Stomach smooth muscle (tissue), 2 donors: ENCODE measurements at regions not wholly inside any gene's neighbourhood (a gene's known extent, or its start where the extent isn't known, plus 50 kb on each side); places are given as distances from the start of the nearest gene placed in this dataset.

Experiments used
- H3K27ac ChIP-seq: one replicate; pipeline ENCODE4 v1.7.0; 2013; ENCODE audit warnings: mild to moderate bottlenecking, low read length, inconsistent platforms
- H3K27me3 ChIP-seq, 2 donors: one replicate each; pipeline ENCODE4 v1.7.0; 2013; ENCODE audit warnings: low read length in 2 of 2; ENCODE audit not compliant: insufficient read depth in 2 of 2, control insufficient read depth in 1 of 2
- H3K36me3 ChIP-seq, 2 donors: one replicate each; pipeline ENCODE4 v1.7.0; 2013; ENCODE audit warnings: low read length in 2 of 2; ENCODE audit not compliant: control insufficient read depth in 2 of 2, insufficient read depth in 2 of 2
- H3K4me1 ChIP-seq: one replicate; pipeline ENCODE4 v1.7.0; 2013; ENCODE audit warnings: low read length; ENCODE audit not compliant: control insufficient read depth, insufficient read depth
- H3K4me3 ChIP-seq, 2 donors: one replicate each; pipeline ENCODE4 v1.7.0; 2013; ENCODE audit warnings: low read length in 2 of 2
- H3K9ac ChIP-seq, 2 donors: one replicate each; pipeline ENCODE4 v1.7.0; 2013; ENCODE audit warnings: low read length in 2 of 2, mild to moderate bottlenecking in 1 of 2
- H3K9me3 ChIP-seq, 2 donors: one replicate each; pipeline ENCODE4 v1.7.0; 2013; ENCODE audit warnings: low read length in 2 of 2; ENCODE audit not compliant: control insufficient read depth in 2 of 2
- donor health status: healthy.
- donor health status: Pancreatic carcinoma.

- no peaks in the 10 kb centered on the region for H3K36me3 ChIP-seq
- H3K9ac ChIP-seq: no peak overlapping the region
- peaks cover 0 to 5% of the 10 kb centered on the region in 2 donors for H3K9me3 ChIP-seq
- H3K4me3 ChIP-seq: no peak overlapping the region
- H3K27me3 ChIP-seq: no peaks in the 10 kb centered on the region
- no peak overlapping the region for H3K27ac ChIP-seq
- H3K4me1 ChIP-seq: no peaks in the 10 kb centered on the region
Observed at GRCh38 chr5:56330806-56331205, 97.7 kb upstream of the ANKRD55 start.

GRCh38 chr5:56330167-56330566, 97.0 kb upstream of the ANKRD55 start:
- Histone ChIP-seq H3K9me3 (peaks cover 0 to 4% of the 10 kb centered on the region in 2 donors), H3K27ac (no peak overlapping the region), H3K27me3 (no peaks in the 10 kb centered on the region), H3K9ac (no peak overlapping the region), H3K4me3 (no peak overlapping the region), H3K4me1 (no peaks in the 10 kb centered on the region), H3K36me3 (no peaks in the 10 kb centered on the region)

- Histone ChIP-seq H3K36me3 (no peaks in the 10 kb centered on the region), H3K4me1 (no peaks in the 10 kb centered on the region), H3K27me3 (no peaks in the 10 kb centered on the region), H3K9me3 (no peaks in the 10 kb centered on the region), H3K9ac (no peak overlapping the region), H3K4me3 (no peak overlapping the region), H3K27ac (no peak overlapping the region)
Observed at GRCh38 chr5:56329652-56330051, 96.5 kb upstream of the ANKRD55 start.

GRCh38 chr5:56328753-56329560, 95.8 kb upstream of the ANKRD55 start:
- no peaks in the 10 kb centered on the region for H3K36me3 ChIP-seq
- no peak overlapping the region for H3K27ac ChIP-seq
- no peaks in the 10 kb centered on the region for H3K27me3 ChIP-seq
- no peaks in the 10 kb centered on the region for H3K9me3 ChIP-seq
- H3K4me1 ChIP-seq: no peaks in the 10 kb centered on the region
- no peak overlapping the region for H3K4me3 ChIP-seq
- no peak overlapping the region for H3K9ac ChIP-seq

- no peaks in the 10 kb centered on the region for H3K27me3 ChIP-seq
- no peak overlapping the region for H3K27ac ChIP-seq
- no peak overlapping the region for H3K9ac ChIP-seq
- H3K4me3 ChIP-seq: no peak overlapping the region
- no peaks in the 10 kb centered on the region for H3K36me3 ChIP-seq
- H3K9me3 ChIP-seq: no peaks in the 10 kb centered on the region
- no peaks in the 10 kb centered on the region for H3K4me1 ChIP-seq
Observed at GRCh38 chr5:56327809-56328208, 94.7 kb upstream of the ANKRD55 start.

- Histone ChIP-seq H3K4me3 (no peak overlapping the region), H3K27me3 (no peaks in the 10 kb centered on the region), H3K27ac (no peak overlapping the region), H3K4me1 (no peaks in the 10 kb centered on the region), H3K9ac (no peak overlapping the region), H3K36me3 (no peaks in the 10 kb centered on the region), H3K9me3 (no peaks in the 10 kb centered on the region)
Observed at GRCh38 chr5:56326770-56327169, 93.6 kb upstream of the ANKRD55 start.

GRCh38 chr5:56326116-56326515, 93.0 kb upstream of the ANKRD55 start:
- Histone ChIP-seq H3K9ac (no peak overlapping the region), H3K4me1 (no peaks in the 10 kb centered on the region), H3K36me3 (no peaks in the 10 kb centered on the region), H3K9me3 (no peaks in the 10 kb centered on the region), H3K27ac (no peak overlapping the region), H3K4me3 (no peak overlapping the region), H3K27me3 (no peaks in the 10 kb centered on the region)

GRCh38 chr5:56325039-56325438, 91.9 kb upstream of the ANKRD55 start:
- no peak overlapping the region for H3K9ac ChIP-seq

GRCh38 chr5:56323505-56323904, 90.4 kb upstream of the ANKRD55 start:
- Histone ChIP-seq H3K9me3 (no peaks in the 10 kb centered on the region), H3K36me3 (no peaks in the 10 kb centered on the region), H3K4me3 (no peak overlapping the region), H3K4me1 (no peaks in the 10 kb centered on the region), H3K27me3 (no peaks in the 10 kb centered on the region), H3K9ac (no peak overlapping the region), H3K27ac (no peak overlapping the region)

More at GRCh38 chr5:56325039-56325438, 91.9 kb upstream of the ANKRD55 start:
- Histone ChIP-seq H3K9me3 (no peaks in the 10 kb centered on the region), H3K36me3 (no peaks in the 10 kb centered on the region), H3K27ac (no peak overlapping the region), H3K4me1 (no peaks in the 10 kb centered on the region), H3K4me3 (no peak overlapping the region), H3K27me3 (no peaks in the 10 kb centered on the region)

- Histone ChIP-seq H3K36me3 (no peaks in the 10 kb centered on the region), H3K4me3 (no peak overlapping the region), H3K9ac (no peak overlapping the region), H3K4me1 (no peaks in the 10 kb centered on the region), H3K9me3 (no peaks in the 10 kb centered on the region), H3K27ac (no peak overlapping the region), H3K27me3 (no peaks in the 10 kb centered on the region)
Observed at GRCh38 chr5:56322592-56322991, 89.5 kb upstream of the ANKRD55 start.

GRCh38 chr5:56321236-56321881, 88.2 kb upstream of the ANKRD55 start:
- Histone ChIP-seq H3K4me1 (no peaks in the 10 kb centered on the region), H3K36me3 (no peaks in the 10 kb centered on the region), H3K9ac (no peak overlapping the region), H3K27ac (no peak overlapping the region), H3K9me3 (no peaks in the 10 kb centered on the region), H3K27me3 (no peaks in the 10 kb centered on the region), H3K4me3 (no peak overlapping the region)
